Cardiac muscle cell (in vitro differentiated cells and primary cell): ENCODE measurements at regions not wholly inside any gene's neighbourhood (a gene's known extent, or its start where the extent isn't known, plus 50 kb on each side); places are given as distances from the start of the nearest gene placed in this dataset.
A peak's percentile ranks its signal among the peaks of the same experiment; 100 is the strongest.

ENCODE experiments used
- DNase-seq, 2 donors: peaks; one replicate each; pipeline versions ENCODE4 v3.0.0 to v3.0.0-alpha.2; 2010 to 2017; ENCODE audit warnings: low read depth in 1 of 2, low spot score in 1 of 2
- H3K27ac ChIP-seq: fragments of 200-600 bp; sonication (generic); 2 replicates; pipeline ENCODE4 v1.5.1; 2016
- H3K27me3 ChIP-seq: fragments of 200-600 bp; sonication (generic); 2 replicates; pipeline ENCODE4 v1.6.0; 2016; ENCODE audit warnings: control low read depth
- H3K36me3 ChIP-seq: fragments of 200-600 bp; sonication (generic); 2 replicates; pipeline ENCODE4 v1.5.1; 2016; ENCODE audit warnings: control low read depth
- H3K4me1 ChIP-seq: fragments of 200-600 bp; sonication (generic); 2 replicates; pipeline ENCODE4 v1.8.1; 2017; ENCODE audit warnings: low read depth, mild to moderate bottlenecking, mixed run types
- H3K4me3 ChIP-seq: fragments of 200-600 bp; sonication (generic); 2 replicates; pipeline ENCODE4 v1.5.1; 2016; ENCODE audit warnings: mild to moderate bottlenecking
- H3K9me3 ChIP-seq: fragments of 200-600 bp; sonication (generic); 2 replicates; pipeline ENCODE4 v1.5.1; 2017; ENCODE audit warnings: low read depth, mild to moderate bottlenecking, control low read depth
- CTCF ChIP-seq: IDR thresholded peaks from 2 replicates; pipeline ENCODE4 v1.5.1; 2012; ENCODE audit warnings: low read depth, mild to moderate bottlenecking, low read length

DNA sequence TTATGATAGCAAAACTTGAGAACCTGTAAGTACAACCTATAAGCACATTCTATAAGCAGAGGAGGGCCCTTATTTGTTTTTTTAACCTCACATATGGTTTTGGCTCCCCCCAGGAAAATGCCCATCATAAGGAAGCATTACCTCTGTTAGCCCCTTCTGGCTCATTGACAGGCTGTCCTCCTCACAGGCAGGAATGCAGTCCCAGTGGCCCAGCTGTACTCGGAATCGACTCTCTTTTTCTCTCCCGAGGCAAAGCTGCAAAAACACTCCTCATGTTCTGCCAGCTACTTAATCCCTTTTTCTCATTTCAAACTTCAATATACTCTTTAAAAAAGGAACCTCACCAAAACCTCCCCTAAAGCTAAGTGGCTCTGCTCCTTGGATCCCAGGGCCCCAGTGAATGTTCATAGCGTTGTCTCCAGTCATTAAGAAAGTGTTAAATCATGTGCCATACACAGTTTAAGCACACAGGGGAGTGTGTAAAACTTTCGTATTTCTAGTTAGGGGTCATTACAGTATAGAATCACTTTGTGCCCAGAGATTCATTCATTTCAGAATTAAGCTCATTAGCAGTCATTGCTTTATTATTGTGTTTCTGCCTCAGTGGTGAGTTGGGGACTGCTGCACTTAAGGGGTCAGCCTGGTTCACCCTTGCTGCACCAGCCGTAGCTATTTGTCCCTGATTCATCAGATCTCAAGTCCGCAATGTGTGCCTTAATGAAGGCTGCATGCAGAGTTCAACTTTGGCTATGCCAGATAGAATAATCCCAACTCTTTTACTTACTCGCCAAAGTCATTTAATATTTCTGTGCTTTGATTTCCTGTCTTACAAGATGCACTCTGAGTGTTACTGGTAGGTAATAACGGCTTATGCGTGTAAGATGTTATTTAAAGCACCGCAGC, 57.6 kb downstream of the JRKL start:
- TF ChIP-seq CTCF = no peak
- no peaks in the 10 kb centered on the region for H3K36me3 ChIP-seq
- no peak for DNase-seq
- H3K27ac ChIP-seq = peak overlapping the region; percentile 73
- H3K4me1 ChIP-seq = peaks cover 19% of the 10 kb centered on the region
- no peak overlapping the region for H3K4me3 ChIP-seq
- no peaks in the 10 kb centered on the region for H3K9me3 ChIP-seq
- H3K27me3 ChIP-seq = no peaks in the 10 kb centered on the region

GRCh38 chr11:96448225-96448624, 58.4 kb downstream of the JRKL start:
- no peaks in the 10 kb centered on the region for H3K9me3 ChIP-seq
- peaks cover 15% of the 10 kb centered on the region for H3K4me1 ChIP-seq
- no peak overlapping the region for H3K4me3 ChIP-seq
- H3K27me3 ChIP-seq = no peaks in the 10 kb centered on the region
- H3K36me3 ChIP-seq = no peaks in the 10 kb centered on the region
- H3K27ac ChIP-seq = peak overlapping the region; percentile 73
- TF ChIP-seq CTCF = no peak
- peak in 1 of 2 donors; percentile 53 for DNase-seq

DNA sequence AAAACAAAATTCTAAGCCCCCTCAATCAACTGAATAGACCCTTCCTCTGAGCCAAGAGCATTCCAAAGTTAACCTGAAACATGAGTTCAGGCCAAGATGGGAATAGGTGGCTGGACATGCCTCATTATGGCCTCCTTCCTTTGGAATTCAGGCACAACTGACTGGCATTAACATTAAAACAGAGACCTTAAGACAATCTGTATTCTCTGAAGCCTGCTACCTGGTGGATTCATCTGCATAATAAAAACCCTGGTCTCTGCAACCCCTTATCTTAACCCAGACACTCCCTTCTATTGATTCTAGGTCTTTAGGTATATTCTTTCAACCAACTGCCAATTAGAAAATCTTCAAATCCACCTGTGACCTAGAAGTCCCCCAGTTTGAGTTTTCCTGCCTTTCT, 66.3 kb downstream of the JRKL start:
- H3K27ac ChIP-seq = no peak overlapping the region
- no peaks in the 10 kb centered on the region for H3K9me3 ChIP-seq
- no peak for TF ChIP-seq CTCF
- H3K4me1 ChIP-seq = no peaks in the 10 kb centered on the region
- H3K36me3 ChIP-seq = no peaks in the 10 kb centered on the region
- no peaks in the 10 kb centered on the region for H3K27me3 ChIP-seq
- DNase-seq = no peak
- H3K4me3 ChIP-seq = no peak overlapping the region

DNA sequence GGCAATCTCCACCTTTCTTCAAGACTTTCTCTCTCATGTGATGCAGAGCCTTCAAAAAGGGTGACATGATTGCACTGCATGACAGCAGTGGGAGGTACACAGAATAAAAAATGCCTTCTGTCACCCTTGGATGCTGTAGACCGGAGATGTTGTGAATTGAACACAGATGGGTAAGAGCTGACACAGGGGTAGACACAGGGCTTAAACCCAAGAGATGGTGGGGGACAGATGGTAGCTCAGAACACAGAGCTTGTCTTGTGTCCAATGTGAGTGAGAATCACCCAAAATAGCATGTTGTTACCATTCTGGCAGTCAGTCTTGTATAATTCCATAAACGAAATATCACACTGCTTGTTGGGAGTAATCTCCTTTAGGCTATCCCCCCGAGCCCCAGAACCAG, 69.9 kb downstream of the JRKL start:
- no peaks in the 10 kb centered on the region for H3K36me3 ChIP-seq
- H3K4me1 ChIP-seq = peaks cover 6% of the 10 kb centered on the region
- TF ChIP-seq CTCF = no peak
- no peaks in the 10 kb centered on the region for H3K27me3 ChIP-seq
- no peak for DNase-seq
- no peak overlapping the region for H3K4me3 ChIP-seq
- H3K27ac ChIP-seq = no peak overlapping the region
- H3K9me3 ChIP-seq = no peaks in the 10 kb centered on the region

GRCh38 chr11:96461871-96462270, 72.1 kb downstream of the JRKL start:
- no peak for TF ChIP-seq CTCF
- Histone ChIP-seq H3K27ac (no peak overlapping the region), H3K4me3 (no peak overlapping the region), H3K36me3 (no peaks in the 10 kb centered on the region), H3K4me1 (peaks cover 17% of the 10 kb centered on the region), H3K27me3 (no peaks in the 10 kb centered on the region), H3K9me3 (no peaks in the 10 kb centered on the region)
- DNase-seq = no peak
